Fibroblast of lung (primary cell): ENCODE measurements at regions not wholly inside any gene's neighbourhood (a gene's known extent, or its start where the extent isn't known, plus 50 kb on each side); places are given as distances from the start of the nearest gene placed in this dataset.

Experiments
- DNase-seq, 2 donors: peaks; one replicate each; pipeline versions ENCODE4 v3.0.0 to v3.0.0-alpha.2; 2010; ENCODE audit warnings: low read depth in 2 of 2
- H2AFZ ChIP-seq: 2 replicates; pipeline ENCODE4 v1.5.1; 2012; ENCODE audit warnings: low read length, control low read depth, inconsistent platforms
- H3K27ac ChIP-seq: 2 replicates; pipeline ENCODE4 v1.5.1; 2011; ENCODE audit warnings: low read length, control low read depth; ENCODE audit not compliant: insufficient read depth
- H3K27me3 ChIP-seq: 2 replicates; pipeline ENCODE4 v1.5.1; 2011; ENCODE audit warnings: mild to moderate bottlenecking, low read length; ENCODE audit not compliant: control insufficient read depth, insufficient read depth
- H3K36me3 ChIP-seq: 2 replicates; pipeline ENCODE4 v1.5.1; 2011; ENCODE audit warnings: low read length; ENCODE audit not compliant: control insufficient read depth, insufficient read depth
- H3K4me1 ChIP-seq: 2 replicates; pipeline ENCODE4 v1.5.1; 2011; ENCODE audit warnings: low read length; ENCODE audit not compliant: control insufficient read depth, insufficient read depth; ENCODE audit errors: extremely low read depth
- H3K4me2 ChIP-seq: 2 replicates; pipeline ENCODE4 v1.5.1; 2011; ENCODE audit warnings: low read length, control low read depth; ENCODE audit not compliant: insufficient read depth; ENCODE audit errors: extremely low read depth
- H3K4me3 ChIP-seq, 4 experiments: fragments of 200-600 bp in 1 of 4; sonication (generic) in 1 of 4; replicated peaks in 1 of 4; 2 replicates each; pipeline ENCODE4 v1.5.1; 2011 to 2016; ENCODE audit warnings: low read length in 4 of 4, low read depth in 3 of 4, mild to moderate bottlenecking in 3 of 4, control low read depth in 2 of 4, inconsistent platforms in 1 of 4, mixed read lengths in 1 of 4; ENCODE audit not compliant: insufficient read depth in 1 of 4; ENCODE audit errors: control extremely low read depth in 1 of 4
- H3K79me2 ChIP-seq: 2 replicates; pipeline ENCODE4 v1.5.1; 2012; ENCODE audit warnings: mild to moderate bottlenecking, low read length, inconsistent platforms; ENCODE audit not compliant: control insufficient read depth, insufficient read depth
- H3K9ac ChIP-seq: 2 replicates; pipeline ENCODE4 v1.5.1; 2011; ENCODE audit warnings: mild to moderate bottlenecking, low read length, control low read depth; ENCODE audit not compliant: insufficient read depth
- H3K9me3 ChIP-seq: 2 replicates; pipeline ENCODE4 v1.5.1; 2012; ENCODE audit warnings: low read depth, low read length; ENCODE audit not compliant: control insufficient read depth, insufficient read depth
- H4K20me1 ChIP-seq: 2 replicates; pipeline ENCODE4 v1.5.1; 2011; ENCODE audit warnings: low read length; ENCODE audit not compliant: control insufficient read depth, insufficient read depth; ENCODE audit errors: extremely low read depth
- CTCF ChIP-seq, 2 donors: IDR thresholded peaks in 1 of 2; conservative IDR thresholded peaks in 1 of 2; 1 replicate in 1 of 2; 2 replicates in 1 of 2; pipeline ENCODE4 v1.5.1; 2011 to 2012; ENCODE audit warnings: low read length in 2 of 2, control low read depth in 1 of 2, inconsistent platforms in 1 of 2, low read depth in 1 of 2, mild to moderate bottlenecking in 1 of 2
- EZH2 ChIP-seq: IDR thresholded peaks from 2 replicates; pipeline ENCODE4 v1.5.1; 2012; ENCODE audit warnings: low read length, control low read depth, mild to moderate bottlenecking; ENCODE audit errors: missing control alignments

GRCh38 chr6:165167861-165168260 lies 141.5 kb downstream of the C6orf118 start:
- Histone ChIP-seq H4K20me1 (no peaks in the 10 kb centered on the region), H2AFZ (no peak overlapping the region), H3K79me2 (no peaks in the 10 kb centered on the region), H3K9ac (no peak overlapping the region), H3K4me2 (no peak overlapping the region), H3K9me3 (no peaks in the 10 kb centered on the region), H3K4me1 (no peaks in the 10 kb centered on the region), H3K36me3 (no peaks in the 10 kb centered on the region), H3K27me3 (no peaks in the 10 kb centered on the region), H3K27ac (no peak overlapping the region), H3K4me3 (no peak overlapping the region)
- DNase-seq = no peak
- TF ChIP-seq EZH2 = no peak

DNA sequence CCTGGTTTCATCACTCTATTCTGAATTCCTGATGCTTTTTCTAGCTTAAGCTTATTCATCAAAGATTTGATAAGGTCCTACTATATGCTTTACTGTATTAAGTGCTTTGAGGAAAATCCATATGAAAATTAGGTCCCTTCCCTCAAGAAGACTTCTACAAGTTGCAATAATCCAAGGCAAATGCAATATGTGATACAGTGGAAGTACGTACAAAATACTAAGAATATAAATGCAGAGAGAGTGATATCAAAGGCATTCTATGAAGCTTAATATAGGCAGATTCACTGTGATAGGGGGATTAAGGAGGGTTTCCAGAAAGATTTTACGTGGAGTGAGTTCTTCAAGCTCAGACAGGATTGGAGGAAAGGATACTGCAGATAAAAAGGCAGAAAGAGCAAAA lies 142.1 kb downstream of the C6orf118 start:
- no peaks in the 10 kb centered on the region for H3K79me2 ChIP-seq
- no peak overlapping the region for H3K4me3 ChIP-seq
- no peak overlapping the region for H3K4me2 ChIP-seq
- no peaks in the 10 kb centered on the region for H3K9me3 ChIP-seq
- no peak for DNase-seq
- H3K4me1 ChIP-seq = no peaks in the 10 kb centered on the region
- no peaks in the 10 kb centered on the region for H3K36me3 ChIP-seq
- no peaks in the 10 kb centered on the region for H4K20me1 ChIP-seq
- TF ChIP-seq CTCF (conservative IDR thresholded peaks at IDR 0.05 in 1 of 2, IDR thresholded peaks at IDR 0.05 in 1 of 2; ENCODE audit: low read depth in 1 of 2, low read length in 2 of 2) (no peak), EZH2 (no peak)
- H3K27ac ChIP-seq = no peak overlapping the region
- no peaks in the 10 kb centered on the region for H3K27me3 ChIP-seq
- H3K9ac ChIP-seq = no peak overlapping the region
- no peak overlapping the region for H2AFZ ChIP-seq

- Histone ChIP-seq H3K4me3 (no peak overlapping the region), H3K9ac (no peak overlapping the region), H3K4me1 (no peaks in the 10 kb centered on the region), H3K27ac (no peak overlapping the region), H4K20me1 (no peaks in the 10 kb centered on the region), H3K79me2 (no peaks in the 10 kb centered on the region), H3K4me2 (no peak overlapping the region), H3K27me3 (no peaks in the 10 kb centered on the region), H3K9me3 (no peaks in the 10 kb centered on the region), H2AFZ (no peak overlapping the region), H3K36me3 (no peaks in the 10 kb centered on the region)
- no peak for TF ChIP-seq EZH2
- TF ChIP-seq CTCF (conservative IDR thresholded peaks at IDR 0.05 in 1 of 2, IDR thresholded peaks at IDR 0.05 in 1 of 2; ENCODE audit: low read depth in 1 of 2, low read length in 2 of 2) = no peak
- no peak for DNase-seq
Observed at GRCh38 chr6:165163519-165163918, 145.9 kb downstream of the C6orf118 start.
